C4-2B (cell line): ENCODE measurements at regions not wholly inside any gene's neighbourhood (a gene's known extent, or its start where the extent isn't known, plus 50 kb on each side); places are given as distances from the start of the nearest gene placed in this dataset.

Experiments used
- H3K27ac ChIP-seq: fragments of 450-650 bp; 2 replicates; pipeline ENCODE4 v1.5.1; 2017
- ZFX ChIP-seq: fragments of 450-650 bp; IDR thresholded peaks from 2 replicates; pipeline ENCODE4 v1.6.1; 2017
- TF ChIP-seq, protein P1 (sequence below): fragments of 450-650 bp; conservative IDR thresholded peaks from 2 replicates; pipeline ENCODE4 v1.5.1; 2017; ENCODE audit warnings: mild to moderate bottlenecking

GRCh38 chr12:108060903-108061302 is 68.2 kb upstream of the WSCD2 start:
- no peak overlapping the region for H3K27ac ChIP-seq
- TF ChIP-seq, protein P1, sequence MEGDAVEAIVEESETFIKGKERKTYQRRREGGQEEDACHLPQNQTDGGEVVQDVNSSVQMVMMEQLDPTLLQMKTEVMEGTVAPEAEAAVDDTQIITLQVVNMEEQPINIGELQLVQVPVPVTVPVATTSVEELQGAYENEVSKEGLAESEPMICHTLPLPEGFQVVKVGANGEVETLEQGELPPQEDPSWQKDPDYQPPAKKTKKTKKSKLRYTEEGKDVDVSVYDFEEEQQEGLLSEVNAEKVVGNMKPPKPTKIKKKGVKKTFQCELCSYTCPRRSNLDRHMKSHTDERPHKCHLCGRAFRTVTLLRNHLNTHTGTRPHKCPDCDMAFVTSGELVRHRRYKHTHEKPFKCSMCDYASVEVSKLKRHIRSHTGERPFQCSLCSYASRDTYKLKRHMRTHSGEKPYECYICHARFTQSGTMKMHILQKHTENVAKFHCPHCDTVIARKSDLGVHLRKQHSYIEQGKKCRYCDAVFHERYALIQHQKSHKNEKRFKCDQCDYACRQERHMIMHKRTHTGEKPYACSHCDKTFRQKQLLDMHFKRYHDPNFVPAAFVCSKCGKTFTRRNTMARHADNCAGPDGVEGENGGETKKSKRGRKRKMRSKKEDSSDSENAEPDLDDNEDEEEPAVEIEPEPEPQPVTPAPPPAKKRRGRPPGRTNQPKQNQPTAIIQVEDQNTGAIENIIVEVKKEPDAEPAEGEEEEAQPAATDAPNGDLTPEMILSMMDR, result no peak
- no peak for TF ChIP-seq ZFX

- H3K27ac ChIP-seq, result no peak overlapping the region
- TF ChIP-seq, protein P1, result peak; percentile 39
- TF ChIP-seq ZFX, result no peak
Observed at GRCh38 chr12:108063192-108063591, 65.9 kb upstream of the WSCD2 start.

DNA sequence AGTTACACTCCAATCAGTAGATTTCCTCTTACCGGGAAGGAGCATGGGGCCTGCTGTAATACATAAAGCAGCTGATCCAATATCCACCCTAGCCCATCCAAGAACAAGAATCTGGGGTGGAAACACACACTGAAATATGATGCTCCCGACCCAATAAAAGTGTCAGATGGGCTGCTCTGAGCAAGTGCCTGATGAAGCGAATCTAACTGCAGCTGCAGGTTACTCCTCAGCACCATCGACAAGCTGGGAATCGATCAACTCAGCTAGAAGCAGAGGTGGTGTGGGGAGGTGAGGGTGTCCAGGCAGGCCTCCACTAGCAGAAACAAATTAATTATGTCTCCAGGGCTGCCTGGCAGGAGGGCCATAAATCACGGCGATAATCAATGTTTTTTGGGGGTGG is 64.0 kb upstream of the WSCD2 start:
- no peak overlapping the region for H3K27ac ChIP-seq
- TF ChIP-seq, protein P1, result no peak
- no peak for TF ChIP-seq ZFX

DNA sequence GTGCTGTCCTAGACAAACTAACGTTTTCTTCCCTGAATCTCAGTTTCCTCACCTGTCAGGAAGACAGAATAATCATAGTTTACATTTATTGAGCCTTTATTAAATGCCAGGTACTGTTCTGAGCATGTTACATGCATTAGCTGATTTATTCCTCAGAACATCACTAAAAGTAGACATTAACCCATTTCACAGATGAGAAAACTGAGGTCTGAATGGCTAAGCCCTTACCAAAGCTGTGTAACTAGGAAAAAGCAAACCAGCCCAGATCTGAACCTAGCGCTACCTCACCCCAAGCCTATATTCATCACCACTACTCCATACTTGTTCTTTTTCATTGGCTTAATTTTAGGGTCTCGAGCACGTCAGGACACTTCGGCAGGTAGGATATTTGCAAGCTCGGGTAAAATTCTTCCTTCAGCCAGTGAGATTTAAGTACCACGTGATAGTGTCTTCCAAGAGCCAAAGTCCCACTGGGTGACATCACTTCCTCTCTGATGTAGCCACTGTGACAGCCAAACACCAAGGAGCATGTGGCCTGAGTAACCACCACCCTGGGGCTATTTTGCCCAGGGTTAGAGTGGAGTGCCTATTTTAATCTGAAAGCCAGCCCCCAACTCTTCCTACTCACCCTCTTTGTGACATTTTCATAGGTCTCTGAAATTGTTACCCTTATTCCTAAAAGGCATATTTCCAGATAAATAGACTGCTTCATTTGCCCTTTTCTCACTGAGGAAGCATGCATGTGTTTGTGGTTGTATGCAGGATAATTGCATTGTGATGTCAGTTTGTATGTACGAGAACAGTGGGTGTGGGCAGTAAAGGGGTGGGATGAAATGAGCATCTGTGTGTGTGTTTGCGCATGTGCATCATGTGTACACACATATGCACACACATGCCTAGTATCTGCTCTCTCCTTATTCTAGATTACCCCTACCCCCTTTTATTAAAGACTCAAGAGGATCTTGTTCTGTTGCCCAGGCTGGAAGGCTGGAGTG is 62.2 kb upstream of the WSCD2 start:
- no peak for TF ChIP-seq ZFX
- TF ChIP-seq, protein P1, result no peak
- no peak overlapping the region for H3K27ac ChIP-seq

DNA sequence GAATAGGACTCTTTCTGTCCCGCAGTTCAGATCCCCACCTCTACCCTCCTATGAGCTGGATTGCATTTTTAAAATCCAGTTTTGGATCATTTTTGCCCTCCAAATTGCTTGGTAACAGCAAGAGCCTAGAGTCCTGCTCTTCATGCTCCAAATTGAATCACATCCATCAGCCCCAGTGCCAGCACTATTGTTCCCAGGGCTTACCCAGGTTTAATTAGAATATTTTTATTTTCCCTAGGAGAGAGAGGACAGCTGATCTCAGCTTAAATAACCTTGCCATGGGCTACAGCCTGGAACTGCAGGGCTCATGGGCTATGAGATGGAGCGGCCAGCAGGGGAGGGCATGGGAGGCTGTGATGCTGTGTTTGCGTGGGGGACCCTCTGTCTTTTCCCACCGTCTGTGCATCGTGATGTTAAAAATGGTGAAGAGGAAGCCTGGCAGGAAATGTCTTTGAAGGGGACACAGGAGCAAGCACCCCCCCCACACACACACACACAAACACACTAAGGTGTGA is 59.4 kb upstream of the WSCD2 start:
- H3K27ac ChIP-seq, result no peak overlapping the region
- TF ChIP-seq, protein P1, result no peak
- no peak for TF ChIP-seq ZFX

DNA sequence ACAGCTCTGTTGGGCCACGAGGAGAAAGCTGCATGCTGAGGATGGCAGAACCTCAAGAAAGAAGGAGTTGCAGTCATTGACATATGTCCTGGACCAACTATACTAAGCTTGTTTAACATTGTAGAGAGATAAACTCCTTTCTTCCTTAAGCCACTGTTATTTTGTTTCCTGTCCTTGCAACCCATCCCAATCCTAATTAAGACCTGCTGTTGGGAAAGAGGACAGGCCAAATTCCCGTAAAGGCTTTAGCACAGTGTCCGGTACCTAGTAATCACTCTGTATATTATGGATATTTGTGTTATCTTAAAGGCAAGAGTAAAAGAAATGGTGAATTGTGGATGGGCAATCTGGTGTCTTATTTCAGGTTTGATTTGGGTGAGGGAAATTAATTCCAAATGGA is 53.5 kb upstream of the WSCD2 start:
- TF ChIP-seq, protein P1, result no peak
- no peak for TF ChIP-seq ZFX
- H3K27ac ChIP-seq, result no peak overlapping the region

DNA sequence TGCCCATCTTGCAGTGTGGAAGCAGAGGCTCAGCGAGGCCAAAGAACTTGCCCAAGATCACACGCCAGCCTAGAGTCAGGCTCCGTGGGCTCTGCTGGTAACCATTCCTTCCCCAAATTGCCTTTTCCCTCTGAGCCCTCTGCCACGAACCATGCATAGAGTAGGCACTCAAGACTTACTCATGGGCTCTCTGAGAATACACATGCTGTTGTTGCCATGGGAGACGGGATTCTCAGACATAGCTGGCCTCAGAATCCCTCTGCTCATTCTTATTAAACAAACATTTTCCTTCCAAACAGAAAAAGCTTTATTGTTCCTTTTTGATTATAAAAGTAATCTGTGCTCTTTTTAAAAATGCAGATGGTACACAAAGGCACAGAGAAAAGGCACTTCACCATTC is 52.5 kb upstream of the WSCD2 start:
- TF ChIP-seq, protein P1, result no peak
- TF ChIP-seq ZFX, result no peak
- H3K27ac ChIP-seq, result no peak overlapping the region
